NT2/D1 (cell line): ENCODE measurements at regions not wholly inside any gene's neighbourhood (a gene's known extent, or its start where the extent isn't known, plus 50 kb on each side); places are given as distances from the start of the nearest gene placed in this dataset.

Source experiments
- SUZ12 ChIP-seq: IDR thresholded peaks from 2 replicates; pipeline ENCODE4 v1.6.1; 2011; ENCODE audit not compliant: insufficient read length, insufficient read depth; ENCODE audit errors: extremely low read depth
- ZNF274 ChIP-seq: IDR thresholded peaks from 2 replicates; pipeline ENCODE4 v1.6.1; 2011; ENCODE audit warnings: mild to moderate bottlenecking, low read depth, low read length

DNA sequence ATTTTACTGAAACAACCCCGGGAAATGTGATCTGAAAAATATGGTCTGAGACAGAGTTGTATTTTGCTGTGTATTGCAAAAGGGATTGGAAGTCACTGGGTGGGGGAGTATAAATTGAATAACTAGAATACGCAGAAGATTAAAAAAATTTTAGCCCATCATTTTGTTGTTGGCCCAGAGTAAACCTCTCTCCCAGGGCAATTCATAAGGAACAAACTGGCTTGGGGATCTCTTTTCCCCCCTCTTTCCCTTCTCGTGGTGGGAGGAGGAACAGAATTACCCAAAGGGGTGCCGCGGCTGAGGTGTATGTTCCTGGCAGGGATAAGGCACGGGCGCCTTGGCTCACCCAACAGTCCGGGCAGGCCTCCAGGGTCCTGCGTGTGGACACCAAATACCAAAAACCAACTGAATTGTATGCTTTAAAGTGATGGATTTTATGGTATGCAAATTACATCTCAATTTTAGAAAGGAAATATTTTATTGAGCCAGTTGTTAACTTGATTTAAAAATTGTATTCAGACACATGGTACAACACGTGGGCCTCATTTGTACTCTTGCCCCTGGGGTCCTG, 121.2 kb upstream of the SPRED2 start:
- TF ChIP-seq ZNF274 (no peak), SUZ12 (no peak)
